HEK293 (cell line): ENCODE measurements at regions not wholly inside any gene's neighbourhood (a gene's known extent, or its start where the extent isn't known, plus 50 kb on each side); places are given as distances from the start of the nearest gene placed in this dataset.

ENCODE experiments used
- CTCF ChIA-PET: fragments of 350-600 bp; formaldehyde crosslinking; extraction: SDS; loops from one replicate; lab custom pipeline; 2021; ENCODE audit warnings: antibody characterized with exemption; lab: Yijun Ruan, JAX
- POLR2A ChIA-PET: fragments of 300-600 bp; formaldehyde crosslinking; extraction: SDS; loops from one replicate; lab custom pipeline; 2020; ENCODE audit warnings: antibody characterized with exemption, inconsistent platforms; lab: Yijun Ruan, JAX
- H3K27ac ChIP-seq: fragments of 200-500 bp; sonication (Bioruptor generic); 2 replicates; pipeline ENCODE4 v1.5.1; 2014; ENCODE audit warnings: low read depth, low read length, control low read depth, inconsistent platforms; ENCODE audit errors: extremely low read depth
- H3K36me3 ChIP-seq, 2 experiments: fragments of 200-500 bp in 1 of 2; sonication (Bioruptor generic) in 1 of 2; 1 replicate in 1 of 2; 2 replicates in 1 of 2; pipeline ENCODE4 v1.5.1; 2014 to 2017; ENCODE audit warnings: inconsistent platforms in 2 of 2, low read length in 2 of 2; ENCODE audit not compliant: control insufficient read depth in 2 of 2, insufficient read depth in 1 of 2
- H3K4me1 ChIP-seq: fragments of 200-500 bp; sonication (Bioruptor generic); 2 replicates; pipeline ENCODE4 v1.5.1; 2014; ENCODE audit warnings: mild to moderate bottlenecking, low read length, inconsistent platforms; ENCODE audit not compliant: control insufficient read depth, insufficient read depth
- H3K4me3 ChIP-seq: 2 replicates; pipeline ENCODE4 v1.5.1; 2011; ENCODE audit warnings: low read depth, mild to moderate bottlenecking, control low read depth, low read length, moderate library complexity
- H3K9me3 ChIP-seq: fragments of 200-500 bp; sonication (Bioruptor generic); 2 replicates; pipeline ENCODE4 v1.5.1; 2014; ENCODE audit warnings: low read depth, low read length, inconsistent platforms; ENCODE audit not compliant: control insufficient read depth, insufficient read depth
- ELK4 ChIP-seq: IDR thresholded peaks from 2 replicates; pipeline ENCODE4 v1.6.1; 2011; ENCODE audit warnings: mild to moderate bottlenecking, low read depth, low read length, borderline replicate concordance
- PBX3 ChIP-seq: sonication (generic); formaldehyde crosslinking; IDR thresholded peaks from 2 replicates; pipeline ENCODE4 v1.8.1; 2022; ENCODE audit warnings: mild to moderate bottlenecking, moderate library complexity, missing genetic modification reagents
- REPIN1 ChIP-seq: fragments of 450-650 bp; formaldehyde crosslinking; IDR thresholded peaks from 2 replicates; pipeline ENCODE4 v1.5.1; 2017; ENCODE audit warnings: missing biosample characterization, missing genetic modification characterization, low read depth
- ZNF138 ChIP-seq: fragments of 450-650 bp; formaldehyde crosslinking; IDR thresholded peaks from 2 replicates; pipeline ENCODE4 v1.5.1; 2016; ENCODE audit warnings: missing biosample characterization, missing genetic modification characterization, borderline replicate concordance
- ZNF24 ChIP-seq: fragments of 450-650 bp; formaldehyde crosslinking; IDR thresholded peaks from 2 replicates; pipeline ENCODE4 v1.5.1; 2016; ENCODE audit warnings: missing biosample characterization, missing genetic modification characterization
- ZNF518A ChIP-seq: fragments of 450-650 bp; formaldehyde crosslinking; conservative IDR thresholded peaks from 2 replicates; pipeline ENCODE4 v1.5.1; 2016; ENCODE audit warnings: low read depth, missing biosample characterization, missing genetic modification characterization
- ZNF561 ChIP-seq: fragments of 450-650 bp; IDR thresholded peaks from 2 replicates; pipeline ENCODE4 v1.5.1; 2018; ENCODE audit warnings: missing biosample characterization, missing genetic modification characterization, borderline replicate concordance
- TF ChIP-seq, protein P1 (sequence below): fragments of 450-650 bp; formaldehyde crosslinking; IDR thresholded peaks from 2 replicates; pipeline ENCODE4 v1.5.1; 2017; ENCODE audit warnings: missing biosample characterization, missing genetic modification characterization

GRCh38 chr20:58071298-58071697, 157.2 kb downstream of the ANKRD60 start:
- Histone ChIP-seq H3K4me1 (no peaks in the 10 kb centered on the region), H3K4me3 (no peak overlapping the region), H3K36me3 (no peaks in the 10 kb centered on the region), H3K27ac (no peak overlapping the region), H3K9me3 (no peaks in the 10 kb centered on the region)
- CTCF ChIA-PET: interaction anchor here (1.3 kb wide), 1 partner anchor 16 kb away, joined by 3 read pairs; no protein-coding TSS in a partner anchor
- TF ChIP-seq ZNF518A (tag by site-specific recombination): no peak
- TF ChIP-seq ELK4: no peak
- no peak for TF ChIP-seq PBX3 (CRISPR knock-in tag)
- TF ChIP-seq ZNF138 (tag by site-specific recombination): no peak
- POLR2A ChIA-PET: no interaction called here

- TF ChIP-seq ZNF24 (tag by site-specific recombination): peak; percentile 52; the same call in 1 of the 2 replicates
- TF ChIP-seq, protein P1, sequence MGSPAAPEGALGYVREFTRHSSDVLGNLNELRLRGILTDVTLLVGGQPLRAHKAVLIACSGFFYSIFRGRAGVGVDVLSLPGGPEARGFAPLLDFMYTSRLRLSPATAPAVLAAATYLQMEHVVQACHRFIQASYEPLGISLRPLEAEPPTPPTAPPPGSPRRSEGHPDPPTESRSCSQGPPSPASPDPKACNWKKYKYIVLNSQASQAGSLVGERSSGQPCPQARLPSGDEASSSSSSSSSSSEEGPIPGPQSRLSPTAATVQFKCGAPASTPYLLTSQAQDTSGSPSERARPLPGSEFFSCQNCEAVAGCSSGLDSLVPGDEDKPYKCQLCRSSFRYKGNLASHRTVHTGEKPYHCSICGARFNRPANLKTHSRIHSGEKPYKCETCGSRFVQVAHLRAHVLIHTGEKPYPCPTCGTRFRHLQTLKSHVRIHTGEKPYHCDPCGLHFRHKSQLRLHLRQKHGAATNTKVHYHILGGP: no peak
- POLR2A ChIA-PET: no interaction called here
- Histone ChIP-seq H3K36me3 (no peaks in the 10 kb centered on the region), H3K4me3 (no peak overlapping the region), H3K9me3 (no peaks in the 10 kb centered on the region), H3K27ac (no peak overlapping the region), H3K4me1 (no peaks in the 10 kb centered on the region)
- CTCF ChIA-PET: interaction anchor here (1.3 kb wide), 1 partner anchor 16 kb away, joined by 3 read pairs; no protein-coding TSS in a partner anchor
These were observed 157.7 kb downstream of the ANKRD60 start for GRCh38 chr20:58070664-58071196.

- CTCF ChIA-PET: no interaction called here
These were observed 158.4 kb downstream of the ANKRD60 start for GRCh38 chr20:58069796-58070663.

More at GRCh38 chr20:58069796-58070663, 158.4 kb downstream of the ANKRD60 start:
- no peaks in the 10 kb centered on the region for H3K36me3 ChIP-seq
- H3K4me1 ChIP-seq: no peaks in the 10 kb centered on the region
- POLR2A ChIA-PET: no interaction called here
- no peaks in the 10 kb centered on the region for H3K9me3 ChIP-seq
- H3K27ac ChIP-seq: no peak overlapping the region
- H3K4me3 ChIP-seq: no peak overlapping the region
- TF ChIP-seq REPIN1 (tag by site-specific recombination) (no peak), ZNF561 (tag by site-specific recombination) (no peak)
- TF ChIP-seq, protein P1: no peak
